ENCODE measurements at regions not wholly inside any gene's neighbourhood (a gene's known extent, or its start where the extent isn't known, plus 50 kb on each side); places are given as distances from the start of the nearest gene placed in this dataset.

DNA sequence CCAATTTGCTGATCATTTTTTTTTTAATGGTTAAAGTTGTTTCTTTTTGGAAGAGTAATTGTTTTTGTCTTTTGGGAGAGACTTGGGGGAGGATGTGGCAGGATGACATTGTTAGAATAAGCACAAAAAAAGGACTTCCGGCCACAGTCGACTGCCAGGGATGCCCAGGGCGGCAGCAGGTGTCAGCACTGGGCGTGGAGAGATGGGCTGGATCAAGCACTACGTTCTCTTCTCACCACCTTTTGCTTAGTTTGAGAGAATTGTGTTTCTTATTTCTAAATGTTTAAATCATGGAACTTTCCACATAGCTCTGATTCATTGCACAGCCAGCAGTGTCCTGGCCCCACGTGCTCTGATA, 104.6 kb upstream of the FRMD1 start:
- Histone ChIP-seq H2BK5ac (ENCODE audit: low read depth, low read length, poor library complexity, severe bottlenecking) (no peak overlapping the region), H2BK15ac (ENCODE audit: low read depth, poor library complexity, severe bottlenecking) (no peak overlapping the region), H3K4me2 (ENCODE audit: low read length, poor library complexity, severe bottlenecking) (no peak overlapping the region), H3K27ac (ENCODE audit: low read length, poor library complexity, severe bottlenecking) (no peak overlapping the region), H3K9me3 (ENCODE audit: control insufficient read depth, low read length) (no peaks in the 10 kb centered on the region), H3K23ac (ENCODE audit: low read length in 2 of 2) (no peak overlapping the region), H3K27me3 (ENCODE audit: control insufficient read depth in 1 of 2, insufficient read depth in 1 of 2, low read length in 2 of 2) (peaks cover 4 to 12% of the 10 kb centered on the region in 2 experiments), H3K14ac (ENCODE audit: low read length in 2 of 2) (no peak overlapping the region), H3K4me1 (ENCODE audit: control insufficient read depth, insufficient read depth, low read depth, low read length) (peaks cover 4% of the 10 kb centered on the region), H2AFZ (ENCODE audit: low read depth, low read length) (no peak overlapping the region), H2BK12ac (ENCODE audit: low read length in 2 of 2) (no peak overlapping the region), H3K4ac (ENCODE audit: low read depth in 1 of 2, low read length in 2 of 2) (no peak overlapping the region), H4K8ac (ENCODE audit: low read length) (no peak overlapping the region), H3K36me3 (ENCODE audit: control insufficient read depth in 1 of 2, insufficient read depth in 2 of 2, low read depth in 1 of 2, low read length in 2 of 2) (no peaks in the 10 kb centered on the region), H4K91ac (ENCODE audit: low read length) (no peak overlapping the region), H3K79me1 (replicated peaks; ENCODE audit: low read length, poor library complexity, severe bottlenecking) (no peaks in the 10 kb centered on the region), H3K18ac (ENCODE audit: low read depth in 1 of 2, low read length in 2 of 2) (no peak overlapping the region), H2BK120ac (ENCODE audit: low read depth, low read length) (no peak overlapping the region), H2AK5ac (ENCODE audit: low read length, severe bottlenecking) (no peak overlapping the region), H3K4me3 (ENCODE audit: insufficient read depth in 1 of 2, low read depth in 1 of 2, low read length in 2 of 2) (no peak overlapping the region), H3K9ac (ENCODE audit: low read length) (no peak overlapping the region)
- WGBS, result 84% methylated on average over 3 of the region's 6 CpGs
- DNase-seq, result no peak

DNA sequence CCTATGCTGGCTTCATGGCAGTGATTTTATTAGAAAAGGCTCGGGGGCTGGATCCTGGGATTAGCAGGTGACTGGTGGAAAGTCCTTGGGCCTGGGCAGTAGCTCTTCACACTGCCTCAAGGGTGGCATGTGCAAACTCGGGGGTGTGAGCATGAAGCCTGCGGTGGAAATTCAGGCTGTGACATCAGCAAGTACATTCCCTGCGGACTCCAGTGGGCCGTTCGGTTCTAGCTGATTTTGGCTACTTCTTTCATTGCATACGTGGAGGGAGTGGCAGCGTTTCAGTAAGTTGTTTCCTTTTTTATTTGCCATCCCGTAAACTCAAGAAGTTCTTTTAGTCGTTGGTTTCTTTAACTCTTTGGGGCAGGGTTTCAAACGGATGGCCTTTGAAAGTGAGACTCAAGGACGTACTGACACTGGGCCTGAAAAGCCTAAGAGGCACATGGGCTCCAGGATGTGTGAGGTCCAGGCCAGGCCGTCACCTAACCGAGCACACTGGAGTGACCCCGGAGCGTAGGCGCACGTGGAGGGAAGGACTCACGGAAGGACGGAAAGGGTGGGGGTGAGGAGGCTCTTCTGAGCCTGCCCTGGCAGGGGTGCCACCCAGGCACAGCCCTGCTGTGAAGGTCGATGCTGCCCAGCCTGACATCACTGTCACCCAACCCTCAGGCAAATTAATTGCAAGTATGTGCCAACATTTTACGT, 104.0 kb upstream of the FRMD1 start:
- H4K91ac ChIP-seq (ENCODE audit: low read length), result no peak overlapping the region
- no peak overlapping the region for H3K18ac ChIP-seq (ENCODE audit: low read depth in 1 of 2, low read length in 2 of 2)
- peaks cover 4% of the 10 kb centered on the region for H3K4me1 ChIP-seq (ENCODE audit: control insufficient read depth, insufficient read depth, low read depth, low read length)
- no peak overlapping the region for H2AK5ac ChIP-seq (ENCODE audit: low read length, severe bottlenecking)
- H3K4ac ChIP-seq (ENCODE audit: low read depth in 1 of 2, low read length in 2 of 2), result no peak overlapping the region
- no peak overlapping the region for H3K14ac ChIP-seq (ENCODE audit: low read length in 2 of 2)
- H3K9me3 ChIP-seq (ENCODE audit: control insufficient read depth, low read length), result no peaks in the 10 kb centered on the region
- no peak overlapping the region for H2AFZ ChIP-seq (ENCODE audit: low read depth, low read length)
- no peaks in the 10 kb centered on the region for H3K79me1 ChIP-seq (replicated peaks; ENCODE audit: low read length, poor library complexity, severe bottlenecking)
- H4K8ac ChIP-seq (ENCODE audit: low read length), result no peak overlapping the region
- H3K23ac ChIP-seq (ENCODE audit: low read length in 2 of 2), result no peak overlapping the region
- H2BK12ac ChIP-seq (ENCODE audit: low read length in 2 of 2), result no peak overlapping the region
- H3K4me3 ChIP-seq (ENCODE audit: insufficient read depth in 1 of 2, low read depth in 1 of 2, low read length in 2 of 2), result no peak overlapping the region
- no peak for DNase-seq
- no peaks in the 10 kb centered on the region for H3K36me3 ChIP-seq (ENCODE audit: control insufficient read depth in 1 of 2, insufficient read depth in 2 of 2, low read depth in 1 of 2, low read length in 2 of 2)
- no peak overlapping the region for H3K9ac ChIP-seq (ENCODE audit: low read length)
- H3K4me2 ChIP-seq (ENCODE audit: low read length, poor library complexity, severe bottlenecking), result no peak overlapping the region
- H2BK120ac ChIP-seq (ENCODE audit: low read depth, low read length), result no peak overlapping the region
- WGBS, result 92% methylated on average over 22 of the region's 22 CpGs
- peaks cover 4 to 13% of the 10 kb centered on the region in 2 experiments for H3K27me3 ChIP-seq (ENCODE audit: control insufficient read depth in 1 of 2, insufficient read depth in 1 of 2, low read length in 2 of 2)
- H3K27ac ChIP-seq (ENCODE audit: low read length, poor library complexity, severe bottlenecking), result no peak overlapping the region
- no peak overlapping the region for H2BK5ac ChIP-seq (ENCODE audit: low read depth, low read length, poor library complexity, severe bottlenecking)
- no peak overlapping the region for H2BK15ac ChIP-seq (ENCODE audit: low read depth, poor library complexity, severe bottlenecking)

DNA sequence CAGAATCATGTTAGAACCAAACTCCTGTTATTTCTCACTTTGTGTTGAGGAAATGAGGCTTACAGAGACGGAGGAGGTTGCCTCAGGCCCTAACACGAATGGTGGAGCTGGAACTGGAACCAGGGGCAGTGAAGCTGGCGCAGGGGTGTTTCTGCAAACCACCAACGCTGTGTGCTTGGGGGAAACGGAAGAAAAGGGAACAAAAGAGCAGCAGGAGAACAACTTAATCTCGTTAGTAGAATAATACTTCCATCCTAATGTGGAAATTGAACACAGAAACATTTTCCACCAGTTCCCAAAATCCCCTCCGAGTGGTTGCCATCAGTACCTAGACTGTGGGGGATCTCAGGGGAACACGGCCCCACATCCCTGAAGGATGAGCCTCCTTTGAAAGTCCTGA, 103.4 kb upstream of the FRMD1 start:
- H3K4me1 ChIP-seq (ENCODE audit: control insufficient read depth, insufficient read depth, low read depth, low read length), result peaks cover 4% of the 10 kb centered on the region
- no peaks in the 10 kb centered on the region for H3K36me3 ChIP-seq (ENCODE audit: control insufficient read depth in 1 of 2, insufficient read depth in 2 of 2, low read depth in 1 of 2, low read length in 2 of 2)
- H3K18ac ChIP-seq (ENCODE audit: low read depth in 1 of 2, low read length in 2 of 2), result no peak overlapping the region
- H3K14ac ChIP-seq (ENCODE audit: low read length in 2 of 2), result no peak overlapping the region
- no peak overlapping the region for H2AK5ac ChIP-seq (ENCODE audit: low read length, severe bottlenecking)
- H4K91ac ChIP-seq (ENCODE audit: low read length), result no peak overlapping the region
- no peaks in the 10 kb centered on the region for H3K9me3 ChIP-seq (ENCODE audit: control insufficient read depth, low read length)
- no peak overlapping the region for H2AFZ ChIP-seq (ENCODE audit: low read depth, low read length)
- no peak overlapping the region for H2BK12ac ChIP-seq (ENCODE audit: low read length in 2 of 2)
- H3K27ac ChIP-seq (ENCODE audit: low read length, poor library complexity, severe bottlenecking), result no peak overlapping the region
- no peaks in the 10 kb centered on the region for H3K79me1 ChIP-seq (replicated peaks; ENCODE audit: low read length, poor library complexity, severe bottlenecking)
- H3K4me3 ChIP-seq (ENCODE audit: insufficient read depth in 1 of 2, low read depth in 1 of 2, low read length in 2 of 2), result no peak overlapping the region
- no peak overlapping the region for H2BK120ac ChIP-seq (ENCODE audit: low read depth, low read length)
- WGBS, result 85% methylated on average over 8 of the region's 8 CpGs
- no peak overlapping the region for H3K9ac ChIP-seq (ENCODE audit: low read length)
- no peak overlapping the region for H2BK5ac ChIP-seq (ENCODE audit: low read depth, low read length, poor library complexity, severe bottlenecking)
- no peak overlapping the region for H3K23ac ChIP-seq (ENCODE audit: low read length in 2 of 2)
- DNase-seq, result no peak
- no peak overlapping the region for H2BK15ac ChIP-seq (ENCODE audit: low read depth, poor library complexity, severe bottlenecking)
- H3K4ac ChIP-seq (ENCODE audit: low read depth in 1 of 2, low read length in 2 of 2), result no peak overlapping the region
- peaks cover 4 to 10% of the 10 kb centered on the region in 2 experiments for H3K27me3 ChIP-seq (ENCODE audit: control insufficient read depth in 1 of 2, insufficient read depth in 1 of 2, low read length in 2 of 2)
- no peak overlapping the region for H4K8ac ChIP-seq (ENCODE audit: low read length)
- H3K4me2 ChIP-seq (ENCODE audit: low read length, poor library complexity, severe bottlenecking), result no peak overlapping the region

DNA sequence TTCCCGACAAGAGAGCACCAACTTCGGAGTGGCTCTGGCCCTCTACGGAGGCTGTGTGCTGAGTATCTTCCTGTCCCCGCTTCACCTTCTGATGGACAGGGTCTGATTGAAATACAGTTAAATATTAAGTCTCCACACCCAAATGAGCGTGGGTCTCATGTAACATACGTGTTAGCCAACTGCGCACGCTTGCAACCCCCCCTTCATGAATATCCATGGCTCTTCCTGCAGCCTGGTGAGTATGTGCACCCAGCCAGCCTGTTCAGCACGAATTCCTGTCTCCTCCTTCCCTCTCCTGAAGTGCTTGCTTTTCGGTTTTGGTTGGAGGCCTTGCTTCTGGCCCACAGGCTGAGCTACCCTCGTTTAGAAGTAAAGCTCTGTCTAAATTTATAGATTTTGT, 102.9 kb upstream of the FRMD1 start:
- Histone ChIP-seq H3K79me1 (replicated peaks; ENCODE audit: low read length, poor library complexity, severe bottlenecking) (no peaks in the 10 kb centered on the region), H3K4ac (ENCODE audit: low read depth in 1 of 2, low read length in 2 of 2) (no peak overlapping the region), H4K8ac (ENCODE audit: low read length) (no peak overlapping the region), H2BK15ac (ENCODE audit: low read depth, poor library complexity, severe bottlenecking) (no peak overlapping the region), H2BK12ac (ENCODE audit: low read length in 2 of 2) (no peak overlapping the region), H4K91ac (ENCODE audit: low read length) (no peak overlapping the region), H3K14ac (ENCODE audit: low read length in 2 of 2) (no peak overlapping the region), H2BK5ac (ENCODE audit: low read depth, low read length, poor library complexity, severe bottlenecking) (no peak overlapping the region), H3K4me1 (ENCODE audit: control insufficient read depth, insufficient read depth, low read depth, low read length) (peaks cover 4% of the 10 kb centered on the region), H3K4me3 (ENCODE audit: insufficient read depth in 1 of 2, low read depth in 1 of 2, low read length in 2 of 2) (no peak overlapping the region), H3K27me3 (ENCODE audit: control insufficient read depth in 1 of 2, insufficient read depth in 1 of 2, low read length in 2 of 2) (peaks cover 4 to 8% of the 10 kb centered on the region in 2 experiments), H3K9me3 (ENCODE audit: control insufficient read depth, low read length) (no peaks in the 10 kb centered on the region), H3K23ac (ENCODE audit: low read length in 2 of 2) (no peak overlapping the region), H3K18ac (ENCODE audit: low read depth in 1 of 2, low read length in 2 of 2) (no peak overlapping the region), H2AFZ (ENCODE audit: low read depth, low read length) (no peak overlapping the region), H3K4me2 (ENCODE audit: low read length, poor library complexity, severe bottlenecking) (no peak overlapping the region), H2BK120ac (ENCODE audit: low read depth, low read length) (no peak overlapping the region), H3K27ac (ENCODE audit: low read length, poor library complexity, severe bottlenecking) (no peak overlapping the region), H3K9ac (ENCODE audit: low read length) (no peak overlapping the region), H3K36me3 (ENCODE audit: control insufficient read depth in 1 of 2, insufficient read depth in 2 of 2, low read depth in 1 of 2, low read length in 2 of 2) (no peaks in the 10 kb centered on the region), H2AK5ac (ENCODE audit: low read length, severe bottlenecking) (no peak overlapping the region)
- no peak for DNase-seq
- WGBS, result 92% methylated on average over 11 of the region's 11 CpGs
